T1000 (cell line): ENCODE measurements at regions not wholly inside any gene's neighbourhood (a gene's known extent, or its start where the extent isn't known, plus 50 kb on each side); places are given as distances from the start of the nearest gene placed in this dataset.

Experiments used
- DNase-seq: peaks from one replicate; lab custom pipeline; 2025; ENCODE audit warnings: mixed read lengths; lab: John Stamatoyannopoulos, UW

DNA sequence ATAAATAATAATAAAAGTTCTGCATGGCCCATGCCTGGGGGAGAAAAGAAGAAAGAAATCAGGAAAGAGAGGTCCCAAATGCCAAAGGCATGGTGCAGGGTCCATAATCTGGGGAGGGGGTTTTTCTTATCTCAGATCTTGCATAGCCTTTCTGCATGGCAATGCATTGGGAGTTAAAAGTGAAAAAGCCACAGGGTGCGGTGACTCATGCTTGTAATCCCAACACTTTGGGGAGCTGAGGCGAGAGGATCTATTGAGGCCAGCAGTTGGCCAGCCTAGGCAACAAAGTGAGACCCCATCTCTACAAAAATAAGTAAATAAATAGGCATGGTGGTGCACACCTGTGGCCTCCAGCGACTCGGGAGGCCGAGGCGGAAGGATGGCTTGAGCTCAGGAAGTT lies 76.8 kb upstream of the GATA2 start:
- no peak for DNase-seq

DNA sequence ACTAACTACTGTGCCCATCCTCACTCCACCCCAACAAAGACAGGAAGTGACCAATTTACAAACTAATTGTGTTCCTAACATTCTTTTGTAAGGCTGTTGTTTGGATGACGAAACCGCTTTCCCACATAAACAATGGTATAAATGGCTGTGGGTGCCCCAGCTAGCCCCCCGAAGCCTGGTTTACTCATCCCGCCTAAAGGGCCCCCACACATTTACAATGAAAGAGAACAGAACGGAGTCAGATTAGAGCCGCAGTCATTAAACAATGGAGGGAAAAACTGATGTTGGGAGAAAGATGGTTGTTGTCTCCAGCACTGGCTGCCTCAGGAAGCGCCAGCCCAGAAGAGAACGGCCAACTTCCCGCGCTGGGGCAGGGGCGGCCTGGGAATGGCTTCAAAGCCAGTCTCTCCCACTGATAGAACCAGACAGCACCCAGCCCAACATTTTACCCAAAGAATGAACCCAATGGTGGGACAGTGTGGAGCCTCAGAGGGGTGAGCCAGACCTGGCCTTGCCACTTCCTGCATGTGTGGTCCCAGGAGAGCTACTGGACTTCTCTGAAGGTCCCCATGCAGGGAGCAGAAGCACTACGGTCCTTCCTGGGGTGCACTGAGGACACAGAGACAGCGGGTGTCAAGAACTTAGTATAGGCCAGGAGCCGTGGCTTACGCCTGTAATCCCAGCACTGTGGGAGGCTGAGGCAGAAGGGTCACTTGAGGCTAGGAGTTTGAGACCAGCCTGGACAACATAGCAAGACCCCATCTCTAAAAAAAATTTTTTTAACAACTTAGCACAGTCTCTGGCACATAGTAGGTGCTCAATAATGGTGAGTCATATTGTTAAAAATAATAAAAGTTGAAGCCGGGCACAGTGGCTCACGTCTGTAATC lies 75.8 kb upstream of the GATA2 start:
- DNase-seq: no peak

DNA sequence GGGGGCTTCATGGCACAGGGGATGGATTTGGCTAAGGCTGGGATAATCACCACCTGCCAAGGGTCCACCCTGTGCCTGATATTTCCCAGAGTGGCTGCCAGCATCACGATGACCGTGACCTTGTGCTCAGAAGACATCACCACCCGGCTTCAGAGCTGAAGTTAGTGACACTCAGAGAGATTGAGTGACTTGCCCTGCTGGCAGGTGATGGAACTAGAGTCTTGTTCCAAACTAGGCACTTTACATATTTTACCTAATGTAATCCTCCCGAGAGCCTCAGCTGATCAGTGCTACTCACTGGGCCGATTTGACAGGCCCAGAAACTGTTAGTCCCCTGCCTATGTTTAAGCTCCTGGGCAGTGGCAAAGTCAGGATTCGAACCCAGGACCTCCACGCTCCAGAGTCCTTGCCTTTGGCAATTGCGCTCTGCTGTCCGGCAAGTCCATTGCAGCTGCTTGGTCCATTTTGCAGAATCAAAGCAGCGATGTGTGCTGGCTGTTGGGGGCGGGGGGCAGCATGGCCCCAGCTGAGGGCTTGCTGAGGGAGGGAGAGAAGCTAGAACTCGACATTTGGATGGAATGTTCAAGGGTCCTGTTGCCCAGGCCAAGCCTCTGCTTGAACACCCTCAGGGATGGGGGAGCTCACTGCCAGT lies 74.8 kb upstream of the GATA2 start:
- DNase-seq: no peak

DNA sequence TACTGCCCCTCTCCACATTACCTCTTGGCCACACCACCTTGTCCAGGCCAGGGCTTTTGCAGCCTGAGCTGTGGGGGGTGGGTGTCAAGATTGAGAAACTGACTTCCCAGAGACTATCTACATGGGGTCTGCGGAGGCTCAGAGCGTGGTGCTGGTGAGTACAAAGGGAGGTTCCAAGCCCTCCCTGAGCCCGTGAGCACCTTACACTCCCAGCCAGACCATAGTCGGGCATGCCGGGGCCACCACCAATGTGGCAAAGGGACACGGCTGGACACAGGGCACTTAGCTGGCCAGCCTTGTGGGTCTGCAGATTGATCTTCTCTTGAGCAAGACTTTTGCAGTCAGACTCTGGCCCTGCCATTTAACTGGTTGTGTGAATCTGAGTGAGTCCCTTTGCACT lies 74.1 kb upstream of the GATA2 start:
- no peak for DNase-seq

DNA sequence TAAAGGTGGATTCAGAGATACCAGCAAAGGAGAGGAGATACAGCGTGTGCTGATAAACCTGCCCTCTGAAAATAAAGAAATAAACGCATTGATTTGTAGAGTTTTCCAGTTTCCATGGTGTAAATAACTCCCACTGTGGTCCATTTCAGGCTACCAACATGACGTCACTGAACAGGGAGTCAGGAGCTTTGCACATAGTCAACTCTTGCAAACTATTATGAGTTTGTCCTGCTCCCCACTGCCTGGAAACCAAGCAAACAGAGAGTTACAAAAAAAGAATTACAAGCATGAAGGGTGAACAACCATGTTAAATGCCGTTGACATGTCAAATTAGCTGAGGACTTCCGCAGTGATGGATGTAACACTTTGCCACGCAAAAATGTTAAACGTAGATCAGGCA lies 70.4 kb upstream of the GATA2 start:
- no peak for DNase-seq

DNA sequence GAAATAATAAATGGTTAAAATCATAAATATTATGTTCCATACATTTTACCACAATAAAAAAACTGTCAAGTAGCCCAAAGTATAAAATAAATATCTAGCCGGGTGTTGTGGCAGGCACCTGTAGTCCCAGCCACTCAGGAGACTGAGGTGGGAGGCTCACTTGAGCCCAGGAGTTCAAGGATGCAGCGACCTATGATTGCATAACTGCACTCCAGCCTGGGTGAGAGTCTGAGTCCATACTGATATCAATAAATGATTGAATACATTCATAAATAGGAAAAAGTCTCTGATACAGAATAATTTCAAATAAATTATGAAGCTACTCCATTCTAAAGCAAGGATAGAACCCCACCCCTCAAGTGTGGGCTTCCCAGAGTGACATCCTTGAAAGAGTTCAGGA lies 68.5 kb upstream of the GATA2 start:
- no peak for DNase-seq

DNA sequence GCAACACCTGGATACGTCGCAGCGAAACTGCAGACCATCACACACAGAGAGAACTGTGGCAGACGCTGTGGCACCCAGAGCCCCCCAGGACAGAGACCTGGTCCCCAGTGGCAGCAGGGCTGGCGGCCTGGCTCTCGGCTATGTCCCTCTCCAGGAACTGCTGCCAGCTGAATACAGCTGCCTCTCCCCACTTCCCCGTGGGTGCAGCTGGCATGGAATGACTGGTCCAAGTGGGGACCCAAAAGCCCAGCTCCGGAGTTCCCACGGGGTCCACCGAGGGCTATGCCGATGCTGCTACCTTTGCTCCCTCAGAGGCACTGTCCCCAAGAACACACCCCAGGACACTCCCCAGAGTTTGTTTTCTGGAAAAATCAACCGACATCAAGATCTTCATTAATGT lies 67.8 kb upstream of the GATA2 start:
- no peak for DNase-seq

DNA sequence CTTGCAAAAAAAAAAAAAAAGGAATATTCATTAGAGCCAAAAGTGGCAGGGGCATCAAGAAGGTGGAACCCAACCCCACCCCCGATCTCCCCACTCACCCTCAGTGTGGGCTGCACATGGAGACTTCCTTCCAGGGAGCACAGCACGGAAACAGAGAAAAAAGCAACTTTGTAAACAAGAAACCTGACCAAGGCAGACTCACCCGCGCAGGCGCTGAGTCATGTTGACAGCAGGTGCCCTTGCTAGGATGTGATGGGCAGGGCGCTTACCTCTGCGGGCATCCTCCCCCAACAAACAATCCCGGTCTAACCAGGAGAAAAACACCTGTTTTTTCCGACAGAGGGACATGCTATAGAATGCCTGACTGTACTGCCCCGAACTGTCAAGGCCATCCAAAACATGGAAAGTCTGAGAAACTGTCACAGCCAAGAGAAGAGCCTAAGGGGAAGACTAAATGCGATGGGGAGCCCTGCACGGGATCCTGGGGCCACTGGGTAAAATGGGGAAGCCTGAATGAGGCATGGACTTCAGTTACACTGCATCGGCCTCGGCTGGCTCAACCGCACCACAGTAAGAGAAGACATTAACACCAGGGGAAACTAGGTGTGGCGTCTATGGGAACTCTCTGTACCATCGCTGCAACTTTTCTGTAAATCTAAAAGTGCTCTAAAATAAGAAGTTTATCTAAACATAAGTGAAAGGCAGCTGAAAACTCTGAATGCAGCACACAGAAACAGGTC lies 66.7 kb upstream of the GATA2 start:
- DNase-seq: no peak

DNA sequence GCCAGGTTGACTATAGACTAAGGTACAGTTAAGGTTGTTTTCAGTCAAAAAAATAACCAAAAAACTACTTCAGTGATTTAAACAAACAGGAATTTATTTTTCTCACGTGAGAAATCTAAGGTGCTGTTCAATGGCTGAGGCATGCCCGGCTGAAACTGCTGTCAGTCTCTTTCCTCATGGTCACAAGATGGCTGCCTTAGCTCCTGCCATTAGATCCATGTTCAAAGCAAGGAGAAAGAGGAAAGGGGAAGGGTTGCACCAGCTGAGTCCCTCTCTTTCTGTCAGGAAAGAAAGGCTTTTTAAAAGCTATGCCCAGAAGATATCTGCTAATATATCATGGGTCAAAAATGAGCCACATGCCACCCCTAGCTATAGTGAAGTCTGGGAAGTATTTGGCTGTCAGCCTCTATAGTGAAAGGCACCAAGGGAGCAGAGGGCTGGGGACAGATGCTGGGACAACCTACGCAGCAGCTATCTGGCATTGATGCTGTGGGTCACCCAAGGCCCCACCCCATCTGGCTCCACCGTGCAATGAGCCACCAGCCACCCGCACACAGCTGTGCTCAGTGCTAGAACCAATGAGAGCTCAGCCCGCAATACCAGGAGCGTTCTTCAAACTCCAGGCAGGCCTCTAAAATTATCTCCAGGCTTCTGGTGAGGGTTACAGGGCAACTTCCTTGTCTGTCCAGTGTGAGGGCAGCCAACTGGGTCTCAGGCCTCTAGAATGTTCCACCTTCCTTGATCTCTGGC lies 64.7 kb upstream of the GATA2 start:
- DNase-seq: no peak

DNA sequence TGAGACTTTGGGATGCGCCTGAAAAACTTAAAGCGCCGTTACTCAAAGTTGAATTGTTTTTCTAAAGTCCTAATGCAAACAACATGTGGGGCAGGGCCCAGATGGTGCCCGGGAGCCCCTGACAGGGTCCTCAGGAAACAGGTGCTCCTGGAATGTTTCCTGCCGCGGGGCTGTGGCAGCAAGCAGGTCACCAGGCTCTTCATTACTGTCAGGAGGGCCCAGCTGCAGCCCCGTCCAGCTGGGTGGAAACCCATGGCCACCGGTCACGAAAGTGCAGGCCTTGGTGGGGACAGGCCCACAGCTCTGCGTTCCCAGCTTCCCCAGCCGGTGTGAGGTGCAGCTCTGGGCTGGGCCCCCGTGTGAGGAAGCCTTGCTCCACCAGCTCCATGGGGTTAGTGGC lies 63.9 kb upstream of the GATA2 start:
- no peak for DNase-seq

DNA sequence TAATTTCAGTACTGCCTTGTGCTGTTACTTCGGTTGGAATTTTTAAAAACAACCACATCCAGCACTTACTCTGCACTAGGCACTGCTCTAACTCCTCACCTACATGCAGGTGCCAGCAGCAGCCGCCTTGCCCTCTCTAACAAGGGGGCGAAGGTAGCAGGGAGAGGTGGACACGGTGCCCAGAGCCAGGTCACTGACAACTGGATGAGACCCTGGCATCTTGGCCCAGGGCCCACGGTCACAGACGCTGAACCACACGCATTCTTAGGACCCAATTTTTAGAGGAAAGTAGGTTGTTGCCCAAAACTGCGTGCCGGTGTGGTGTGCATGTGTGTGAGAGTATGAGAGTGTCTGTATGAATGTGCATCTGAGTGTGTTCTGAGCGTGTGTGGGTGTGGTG lies 63.4 kb upstream of the GATA2 start:
- no peak for DNase-seq

DNA sequence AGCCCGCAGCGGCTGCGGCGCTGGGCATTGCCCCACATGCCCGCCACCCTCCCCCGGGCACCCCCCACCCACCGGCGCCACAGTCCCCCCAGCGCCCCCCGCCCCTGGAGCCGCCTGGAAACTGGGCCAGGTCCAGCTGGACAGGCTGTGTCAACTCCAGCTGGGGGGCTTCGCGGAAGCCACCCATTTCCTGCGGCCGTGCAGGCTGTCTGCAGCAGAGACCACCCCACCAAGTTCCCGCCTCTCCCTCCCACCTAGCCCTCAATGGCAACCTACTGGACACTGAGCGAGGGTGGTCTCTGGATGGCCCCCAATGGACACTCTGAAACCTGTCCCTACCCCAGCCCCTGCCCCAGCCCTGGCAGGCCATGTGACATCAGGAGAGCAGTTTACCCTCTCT lies 62.8 kb upstream of the GATA2 start:
- DNase-seq: no peak

DNA sequence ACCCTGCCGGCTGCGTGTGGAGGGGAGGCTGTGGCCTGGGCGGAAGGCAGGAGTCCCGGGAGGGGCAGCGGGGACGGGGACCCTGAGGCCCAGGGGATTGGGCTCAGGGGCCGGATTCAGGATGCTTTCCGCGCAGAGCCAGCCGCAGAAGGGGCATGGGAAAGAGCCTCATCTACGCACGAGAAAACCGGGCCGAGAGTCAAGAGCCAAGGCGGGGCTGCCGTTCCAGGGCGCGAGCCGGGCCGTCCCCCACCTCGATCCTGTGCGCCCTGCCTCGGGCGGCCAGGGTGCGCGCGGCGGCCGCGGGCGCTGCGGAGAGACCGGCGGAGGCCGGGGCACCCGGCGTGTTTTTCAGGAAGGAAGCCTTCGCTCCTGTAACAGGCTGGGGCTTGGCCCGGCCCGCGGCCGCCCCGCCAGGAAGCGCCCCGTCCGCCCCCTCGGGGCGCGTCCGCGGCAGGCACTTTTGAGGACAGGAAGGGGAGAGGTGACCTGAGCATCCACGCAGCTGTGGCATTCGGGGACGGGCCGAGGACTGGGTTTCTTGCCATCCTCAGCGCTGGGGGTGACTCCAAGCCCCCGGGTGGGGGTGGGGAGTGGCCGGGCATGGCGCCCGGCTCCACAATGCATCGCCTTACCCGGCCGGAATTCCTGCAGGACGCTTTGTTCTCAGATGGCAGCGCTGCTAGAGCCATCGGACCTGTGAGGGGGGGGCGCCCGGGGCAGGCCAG lies 62.3 kb upstream of the GATA2 start:
- DNase-seq: no peak

DNA sequence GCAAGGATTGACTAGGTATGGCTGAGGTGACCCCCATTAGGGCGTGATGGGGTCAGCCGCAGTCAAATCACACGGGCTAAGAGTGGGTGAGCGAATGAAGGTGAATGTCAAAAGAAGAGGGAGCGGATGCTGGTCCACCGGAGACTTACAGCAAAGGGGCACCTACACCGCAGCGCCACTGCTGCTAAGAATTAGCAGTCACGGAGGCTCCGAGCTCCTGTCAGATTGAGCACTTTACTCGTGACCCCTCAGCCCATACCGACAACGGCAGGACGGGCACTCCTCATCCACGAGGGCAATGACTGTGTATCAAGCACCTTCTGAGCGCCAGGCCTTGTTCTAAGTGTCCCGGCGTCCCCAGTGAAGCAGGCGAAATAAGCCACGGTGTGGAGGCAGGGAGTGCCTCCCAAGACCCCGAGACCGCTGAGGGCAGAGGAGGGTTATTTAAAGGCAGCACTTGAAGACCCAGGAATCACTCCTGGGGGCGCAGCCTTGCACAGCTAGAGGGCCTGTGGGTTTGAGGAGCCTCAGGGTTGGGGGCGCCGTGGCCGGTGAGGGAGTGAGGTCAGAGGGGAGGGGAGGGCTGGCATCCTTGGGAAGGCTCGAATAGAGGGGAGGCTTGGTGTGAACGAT lies 61.6 kb upstream of the GATA2 start:
- no peak for DNase-seq

DNA sequence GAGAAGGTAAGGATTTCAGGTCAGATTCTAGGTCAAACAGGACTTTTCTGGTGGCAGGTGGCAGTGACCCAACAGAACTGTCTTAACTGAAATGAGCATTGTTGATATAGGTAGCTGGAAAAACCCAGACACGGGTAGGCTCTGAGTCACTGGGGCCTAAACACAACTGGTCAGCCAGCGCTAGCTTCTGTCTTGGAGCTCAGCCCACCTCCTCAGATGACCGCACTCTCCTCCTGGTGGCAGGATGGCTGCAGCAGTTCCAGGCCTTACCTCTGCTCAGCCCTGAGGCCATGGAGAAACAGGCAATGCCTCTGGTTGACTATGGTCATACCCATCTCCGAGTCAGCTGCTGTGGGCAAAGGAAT lies 61.1 kb upstream of the GATA2 start:
- no peak for DNase-seq

DNA sequence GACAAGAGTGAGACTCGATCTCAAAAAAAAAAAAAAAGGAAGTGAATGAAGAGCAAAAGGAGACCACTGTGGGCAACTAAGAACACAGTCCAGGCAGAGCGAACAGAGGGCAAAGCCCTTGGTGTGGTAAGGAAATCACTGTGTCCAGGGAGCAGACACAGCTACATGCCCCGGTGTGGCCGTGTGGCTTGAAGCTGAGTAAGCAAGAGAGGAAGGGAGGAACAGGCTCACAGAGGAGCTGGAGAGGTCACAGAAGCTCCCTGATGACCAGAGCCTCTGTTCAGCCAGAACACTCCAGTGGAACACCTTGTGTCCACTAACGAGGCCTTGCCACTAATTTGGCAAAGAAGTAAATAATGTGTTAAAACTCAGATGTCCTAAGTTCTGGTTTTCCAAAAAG lies 60.6 kb upstream of the GATA2 start:
- no peak for DNase-seq

DNA sequence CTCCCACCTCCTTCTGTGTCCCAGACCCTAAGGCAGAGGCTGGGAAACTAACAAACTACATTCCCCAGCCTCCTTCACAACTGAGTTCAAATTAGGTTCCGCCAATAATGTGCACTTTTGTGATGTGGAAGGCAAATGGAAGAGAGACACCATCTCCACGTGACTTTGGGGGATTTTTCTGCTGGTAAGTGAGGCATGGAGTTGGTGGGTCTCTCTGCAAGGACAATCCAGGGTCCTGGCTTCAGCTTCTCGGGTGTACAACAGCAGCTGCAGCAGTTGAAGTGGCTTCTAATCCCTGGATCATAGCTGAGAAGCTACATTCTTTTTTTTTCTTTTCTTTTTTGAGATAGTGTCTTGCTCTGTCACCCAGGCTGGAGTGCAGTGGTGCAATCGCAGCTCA lies 58.9 kb upstream of the GATA2 start:
- DNase-seq: no peak

DNA sequence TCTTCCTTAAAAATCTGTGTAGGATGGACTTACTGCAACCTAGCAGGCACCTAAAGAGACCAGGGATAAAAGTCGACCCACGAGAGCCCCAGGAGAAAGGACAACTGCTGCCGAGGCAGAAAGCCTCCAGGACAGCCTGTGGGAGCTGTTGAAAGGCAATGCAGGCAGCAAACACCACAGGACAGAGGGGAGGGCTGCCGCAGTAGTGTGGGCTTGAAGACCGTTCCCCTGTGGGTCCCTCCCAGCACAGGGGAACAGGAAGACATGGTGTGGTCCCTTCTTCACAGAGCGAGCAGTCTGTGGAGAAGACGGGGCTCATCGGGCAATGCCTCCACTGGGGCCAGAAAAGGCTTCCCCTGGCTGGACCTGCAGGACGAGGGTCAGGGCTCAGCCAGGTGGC lies 58.5 kb upstream of the GATA2 start:
- no peak for DNase-seq

DNA sequence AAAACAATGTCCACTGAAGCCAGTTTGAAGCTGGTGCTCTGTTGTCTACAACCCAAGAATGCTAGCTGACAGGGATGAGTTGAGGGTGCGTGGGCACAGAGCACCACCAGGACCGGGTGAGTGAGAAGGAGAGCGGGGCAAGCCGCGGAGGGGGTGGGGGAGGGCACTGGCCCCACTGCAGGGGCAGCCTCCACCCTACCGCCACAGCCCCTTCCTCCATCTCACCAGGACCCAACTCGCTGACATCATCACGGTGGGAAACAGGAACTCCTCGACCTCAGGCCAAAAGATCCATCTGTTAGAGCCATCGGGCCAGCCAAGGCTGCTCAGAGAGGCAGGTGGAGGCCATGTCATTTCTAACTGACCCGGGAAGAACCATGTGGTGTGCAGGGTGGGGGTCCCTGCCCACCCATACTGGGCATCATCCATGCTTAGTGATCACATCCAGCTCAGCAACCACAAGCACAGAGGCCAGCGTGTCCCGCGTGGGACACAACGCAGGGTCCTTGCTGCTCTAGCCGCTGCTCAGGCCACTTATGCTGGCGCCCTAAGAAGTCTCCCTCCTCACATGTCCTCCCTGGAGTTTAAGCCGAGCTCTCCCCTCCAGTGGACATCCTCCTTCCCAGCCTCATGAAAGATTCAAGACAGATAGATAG lies 57.6 kb upstream of the GATA2 start:
- no peak for DNase-seq

DNA sequence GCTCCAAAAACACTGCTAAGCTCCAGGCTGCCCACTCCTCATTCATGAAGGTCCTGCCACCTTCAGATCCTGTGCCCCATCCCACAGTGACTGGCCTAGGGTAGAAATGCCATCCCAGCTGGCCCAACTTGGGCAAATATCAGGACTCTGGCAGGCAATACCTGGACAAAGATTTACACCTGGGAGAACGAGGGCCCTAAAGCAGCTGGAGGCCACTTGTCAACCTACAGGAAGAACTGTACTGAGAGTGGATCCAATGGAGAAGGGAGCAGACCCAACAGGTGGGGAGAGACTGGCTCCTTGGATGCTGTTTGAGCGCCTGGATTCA lies 57.1 kb upstream of the GATA2 start:
- no peak for DNase-seq
